GM21529 (cell line): ENCODE measurements at regions not wholly inside any gene's neighbourhood (a gene's known extent, or its start where the extent isn't known, plus 50 kb on each side); places are given as distances from the start of the nearest gene placed in this dataset.

ENCODE experiments used
- ATAC-seq: cut with Tn5 transposase; IDR thresholded peaks from one replicate; pipeline ENCODE4 v1.9.1; 2021; ENCODE audit not compliant: unreplicated experiment

- no peak for ATAC-seq
Measured at GRCh38 chr2:21281384-21281783, 157.6 kb downstream of the TDRD15 start.

GRCh38 chr2:21281791-21282514 is 158.2 kb downstream of the TDRD15 start:
- ATAC-seq, result no peak

- ATAC-seq, result no peak
Measured at GRCh38 chr2:21282515-21282898, 158.7 kb downstream of the TDRD15 start.

- ATAC-seq, result no peak
Measured at GRCh38 chr2:21288299-21288698, 164.5 kb downstream of the TDRD15 start.

- no peak for ATAC-seq
Measured at GRCh38 chr2:21288739-21289520, 165.2 kb downstream of the TDRD15 start.

- no peak for ATAC-seq
Measured at GRCh38 chr2:21289551-21289950, 165.8 kb downstream of the TDRD15 start.

- no peak for ATAC-seq
Measured at GRCh38 chr2:21289989-21290388, 166.2 kb downstream of the TDRD15 start.

- ATAC-seq, result no peak
Measured at GRCh38 chr2:21291426-21291825, 167.7 kb downstream of the TDRD15 start.

- no peak for ATAC-seq
Measured at GRCh38 chr2:21294446-21294845, 170.7 kb downstream of the TDRD15 start.

GRCh38 chr2:21299411-21299810 is 175.6 kb downstream of the TDRD15 start:
- no peak for ATAC-seq

GRCh38 chr2:21301871-21302455 is 178.2 kb downstream of the TDRD15 start:
- ATAC-seq, result no peak

- no peak for ATAC-seq
Measured at GRCh38 chr2:21303876-21304275, 180.1 kb downstream of the TDRD15 start.

- no peak for ATAC-seq
Measured at GRCh38 chr2:21305581-21305980, 181.8 kb downstream of the TDRD15 start.

- ATAC-seq, result no peak
Measured at GRCh38 chr2:21306235-21306634, 182.5 kb downstream of the TDRD15 start.

GRCh38 chr2:21307037-21307436 is 183.3 kb downstream of the TDRD15 start:
- no peak for ATAC-seq

- ATAC-seq, result no peak
Measured at GRCh38 chr2:21310493-21310892, 186.7 kb downstream of the TDRD15 start.

GRCh38 chr2:21314322-21314835 is 190.6 kb downstream of the TDRD15 start:
- ATAC-seq, result no peak

- ATAC-seq, result peak; percentile 86
Measured at GRCh38 chr2:21317131-21317530, 193.4 kb downstream of the TDRD15 start.

GRCh38 chr2:21318263-21318662 is 194.5 kb downstream of the TDRD15 start:
- no peak for ATAC-seq

- no peak for ATAC-seq
Measured at GRCh38 chr2:21326152-21326551, 202.4 kb downstream of the TDRD15 start.

GRCh38 chr2:21328177-21328576 is 204.4 kb downstream of the TDRD15 start:
- ATAC-seq, result no peak
